ENCODE measurements at regions not wholly inside any gene's neighbourhood (a gene's known extent, or its start where the extent isn't known, plus 50 kb on each side); places are given as distances from the start of the nearest gene placed in this dataset.
"Not testable (repeated sequence)": the region's sequence is repeated elsewhere in the genome, so short reads cannot be mapped to it uniquely, and the experiment has no call there.

GRCh38 chr5:153939101-153939500 is 99.6 kb downstream of the FAM114A2 start:
- peaks cover 6 to 27% (median 18%) of the 10 kb centered on the region in 4 donors for H3K9me3 ChIP-seq
- intact Hi-C loops (cut with DNase I) = no loop called here
- H3K36me3 ChIP-seq = no peaks in the 10 kb centered on the region
- no peaks in the 10 kb centered on the region for H3K27me3 ChIP-seq
- H3K4me1 ChIP-seq = no peaks in the 10 kb centered on the region
- no peak overlapping the region for H3K4me3 ChIP-seq
- WGBS, 2 donors = 88 to 90% methylated on average over 3 of the region's 3 CpGs
- no peak overlapping the region for H3K27ac ChIP-seq
- no peak for DNase-seq
- TF ChIP-seq POLR2AphosphoS5 (IDR thresholded peaks at IDR 0.05) (no peak), EP300 (IDR thresholded peaks at IDR 0.05) (no peak), POLR2A (IDR thresholded peaks at IDR 0.05) (no peak)
- TF ChIP-seq, protein P1, sequence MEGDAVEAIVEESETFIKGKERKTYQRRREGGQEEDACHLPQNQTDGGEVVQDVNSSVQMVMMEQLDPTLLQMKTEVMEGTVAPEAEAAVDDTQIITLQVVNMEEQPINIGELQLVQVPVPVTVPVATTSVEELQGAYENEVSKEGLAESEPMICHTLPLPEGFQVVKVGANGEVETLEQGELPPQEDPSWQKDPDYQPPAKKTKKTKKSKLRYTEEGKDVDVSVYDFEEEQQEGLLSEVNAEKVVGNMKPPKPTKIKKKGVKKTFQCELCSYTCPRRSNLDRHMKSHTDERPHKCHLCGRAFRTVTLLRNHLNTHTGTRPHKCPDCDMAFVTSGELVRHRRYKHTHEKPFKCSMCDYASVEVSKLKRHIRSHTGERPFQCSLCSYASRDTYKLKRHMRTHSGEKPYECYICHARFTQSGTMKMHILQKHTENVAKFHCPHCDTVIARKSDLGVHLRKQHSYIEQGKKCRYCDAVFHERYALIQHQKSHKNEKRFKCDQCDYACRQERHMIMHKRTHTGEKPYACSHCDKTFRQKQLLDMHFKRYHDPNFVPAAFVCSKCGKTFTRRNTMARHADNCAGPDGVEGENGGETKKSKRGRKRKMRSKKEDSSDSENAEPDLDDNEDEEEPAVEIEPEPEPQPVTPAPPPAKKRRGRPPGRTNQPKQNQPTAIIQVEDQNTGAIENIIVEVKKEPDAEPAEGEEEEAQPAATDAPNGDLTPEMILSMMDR (IDR thresholded peaks at IDR 0.05) = no peak

DNA sequence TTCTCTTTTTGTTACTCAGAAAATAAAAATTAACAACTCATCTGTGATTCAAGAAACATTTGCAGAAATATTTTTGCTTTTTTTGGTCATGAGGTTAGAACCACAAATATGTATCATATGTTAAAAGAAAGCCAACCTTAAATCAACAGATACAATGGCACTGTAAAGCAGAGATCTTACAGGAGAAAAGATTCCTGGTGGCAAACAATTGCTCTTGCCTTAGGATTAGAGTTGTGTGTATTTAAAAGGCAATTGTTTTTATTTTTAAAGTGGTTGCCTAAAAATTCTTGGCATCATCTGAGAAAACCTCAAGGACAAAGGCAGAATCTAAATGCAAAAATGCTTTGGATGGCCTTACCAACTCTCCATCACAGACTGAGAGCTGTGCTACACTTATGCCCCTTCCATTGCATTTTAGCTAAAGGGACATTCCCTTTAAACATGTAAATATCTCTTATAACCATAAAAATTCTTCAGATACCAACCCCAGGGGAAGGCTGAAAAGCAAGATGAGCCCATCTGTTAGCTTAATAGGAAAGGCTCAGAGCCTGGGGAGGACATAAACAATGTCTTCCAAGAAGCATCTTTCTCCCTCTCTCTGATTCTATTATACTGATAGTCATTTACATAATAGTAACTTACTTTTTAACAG is 100.4 kb downstream of the FAM114A2 start:
- Histone ChIP-seq H3K36me3 (no peaks in the 10 kb centered on the region), H3K27ac (no peak overlapping the region), H3K9me3 (peaks cover 6 to 27% (median 18%) of the 10 kb centered on the region in 4 donors), H3K27me3 (no peaks in the 10 kb centered on the region), H3K4me3 (no peak overlapping the region), H3K4me1 (no peaks in the 10 kb centered on the region)
- TF ChIP-seq POLR2AphosphoS5 (IDR thresholded peaks at IDR 0.05) = no peak
- TF ChIP-seq, protein P1 (IDR thresholded peaks at IDR 0.05) = no peak
- TF ChIP-seq POLR2A (IDR thresholded peaks at IDR 0.05) = no peak
- no peak for TF ChIP-seq EP300 (IDR thresholded peaks at IDR 0.05)
- no peak for DNase-seq
- intact Hi-C loops (cut with DNase I) = no loop called here

GRCh38 chr5:153937661-153938060 is 101.0 kb downstream of the FAM114A2 start:
- Histone ChIP-seq H3K27me3 (no peaks in the 10 kb centered on the region), H3K4me3 (no peak overlapping the region), H3K9me3 (peaks cover 6 to 27% (median 18%) of the 10 kb centered on the region in 4 donors), H3K36me3 (no peaks in the 10 kb centered on the region), H3K27ac (no peak overlapping the region), H3K4me1 (no peaks in the 10 kb centered on the region)
- TF ChIP-seq EP300 (IDR thresholded peaks at IDR 0.05) (no peak), POLR2AphosphoS5 (IDR thresholded peaks at IDR 0.05) (no peak), POLR2A (IDR thresholded peaks at IDR 0.05) (no peak)
- TF ChIP-seq, protein P1 (IDR thresholded peaks at IDR 0.05) = no peak
- DNase-seq = no peak
- 86% methylated on average over 2 of the region's 2 CpGs for WGBS, 2 donors
- intact Hi-C loops (cut with DNase I) = no loop called here

DNA sequence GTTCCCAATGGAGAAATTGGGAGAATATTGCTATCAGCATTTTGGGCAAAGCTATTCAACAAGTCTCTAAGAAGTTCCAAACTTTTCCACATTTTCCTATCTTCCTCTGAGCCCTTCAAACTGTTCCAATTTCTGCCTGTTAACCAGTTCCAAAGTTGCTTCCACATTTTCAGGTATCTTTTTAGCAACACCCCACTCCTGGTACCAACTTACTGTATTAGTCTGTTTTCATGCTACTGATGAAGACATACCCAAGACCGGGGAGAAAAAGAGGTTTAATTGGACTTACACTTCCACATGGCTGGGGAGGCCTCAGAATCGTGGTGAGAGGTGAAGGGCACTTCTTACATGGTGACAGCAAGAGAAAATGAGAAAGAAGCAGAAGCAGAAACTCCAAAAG is 103.6 kb downstream of the FAM114A2 start:
- H3K36me3 ChIP-seq; H3K27ac ChIP-seq; H3K4me1 ChIP-seq; intact Hi-C loops (cut with DNase I); H3K4me3 ChIP-seq; DNase-seq; H3K27me3 ChIP-seq: not testable (repeated sequence)
- WGBS, 2 donors = 53 to 69% methylated on average over 2 of the region's 2 CpGs
- H3K9me3 ChIP-seq = peaks cover 6 to 13% (median 10%) of the 10 kb centered on the region in 4 donors

DNA sequence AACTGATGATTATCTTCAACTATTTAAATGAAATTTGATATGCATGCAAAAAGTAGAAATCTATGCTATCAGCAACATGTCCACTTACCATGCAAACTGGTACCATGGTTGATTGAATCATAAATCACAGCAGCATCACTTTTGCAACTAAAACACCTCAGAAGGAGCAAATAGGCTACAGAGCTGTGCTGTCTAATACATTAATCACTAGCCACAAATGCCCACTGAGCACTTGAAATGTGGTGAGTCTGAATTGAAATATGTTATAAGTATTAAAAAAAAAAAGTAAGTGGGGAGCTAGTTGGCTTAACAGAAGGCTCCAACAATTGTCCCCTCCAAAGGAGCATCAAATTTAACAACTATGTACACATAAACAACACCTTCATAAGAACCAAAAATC is 112.5 kb downstream of the FAM114A2 start:
- no peaks in the 10 kb centered on the region for H3K36me3 ChIP-seq
- no peak overlapping the region for H3K27ac ChIP-seq
- intact Hi-C loops (cut with DNase I) = no loop called here

More for the DNA sequence above, 112.5 kb downstream of the FAM114A2 start:
- no peak for DNase-seq
- no peaks in the 10 kb centered on the region for H3K4me1 ChIP-seq
- no peaks in the 10 kb centered on the region for H3K9me3 ChIP-seq
- H3K27me3 ChIP-seq = no peaks in the 10 kb centered on the region
- TF ChIP-seq POLR2AphosphoS5 (IDR thresholded peaks at IDR 0.05) (no peak), POLR2A (IDR thresholded peaks at IDR 0.05) (no peak)
- TF ChIP-seq, protein P1 (IDR thresholded peaks at IDR 0.05) = no peak
- no peak overlapping the region for H3K4me3 ChIP-seq

Data from sigmoid colon (tissue), 6 donors.